ENCODE measurements at regions not wholly inside any gene's neighbourhood (a gene's known extent, or its start where the extent isn't known, plus 50 kb on each side); places are given as distances from the start of the nearest gene placed in this dataset.
A peak's percentile ranks its signal among the peaks of the same experiment; 100 is the strongest.

- Histone ChIP-seq H3K4me2 (ENCODE audit: extremely low read depth, insufficient read depth, low read length) (no peak overlapping the region), H3K4me3 (replicated peaks in 1 of 4; ENCODE audit: control extremely low read depth in 1 of 4, insufficient read depth in 1 of 4, low read depth in 3 of 4, low read length in 4 of 4) (no peak overlapping the region), H3K27ac (ENCODE audit: insufficient read depth, low read length) (no peak overlapping the region), H3K27me3 (ENCODE audit: control insufficient read depth, insufficient read depth, low read length) (no peaks in the 10 kb centered on the region), H4K20me1 (ENCODE audit: control insufficient read depth, extremely low read depth, insufficient read depth, low read length) (no peaks in the 10 kb centered on the region), H3K36me3 (ENCODE audit: control insufficient read depth, insufficient read depth, low read length) (no peaks in the 10 kb centered on the region), H3K9me3 (ENCODE audit: control insufficient read depth, insufficient read depth, low read depth, low read length) (no peaks in the 10 kb centered on the region), H3K4me1 (ENCODE audit: control insufficient read depth, extremely low read depth, insufficient read depth, low read length) (peaks cover 7% of the 10 kb centered on the region), H3K79me2 (ENCODE audit: control insufficient read depth, insufficient read depth, low read length) (no peaks in the 10 kb centered on the region), H3K9ac (ENCODE audit: insufficient read depth, low read length) (no peak overlapping the region), H2AFZ (ENCODE audit: low read length) (no peak overlapping the region)
- TF ChIP-seq, protein P1, sequence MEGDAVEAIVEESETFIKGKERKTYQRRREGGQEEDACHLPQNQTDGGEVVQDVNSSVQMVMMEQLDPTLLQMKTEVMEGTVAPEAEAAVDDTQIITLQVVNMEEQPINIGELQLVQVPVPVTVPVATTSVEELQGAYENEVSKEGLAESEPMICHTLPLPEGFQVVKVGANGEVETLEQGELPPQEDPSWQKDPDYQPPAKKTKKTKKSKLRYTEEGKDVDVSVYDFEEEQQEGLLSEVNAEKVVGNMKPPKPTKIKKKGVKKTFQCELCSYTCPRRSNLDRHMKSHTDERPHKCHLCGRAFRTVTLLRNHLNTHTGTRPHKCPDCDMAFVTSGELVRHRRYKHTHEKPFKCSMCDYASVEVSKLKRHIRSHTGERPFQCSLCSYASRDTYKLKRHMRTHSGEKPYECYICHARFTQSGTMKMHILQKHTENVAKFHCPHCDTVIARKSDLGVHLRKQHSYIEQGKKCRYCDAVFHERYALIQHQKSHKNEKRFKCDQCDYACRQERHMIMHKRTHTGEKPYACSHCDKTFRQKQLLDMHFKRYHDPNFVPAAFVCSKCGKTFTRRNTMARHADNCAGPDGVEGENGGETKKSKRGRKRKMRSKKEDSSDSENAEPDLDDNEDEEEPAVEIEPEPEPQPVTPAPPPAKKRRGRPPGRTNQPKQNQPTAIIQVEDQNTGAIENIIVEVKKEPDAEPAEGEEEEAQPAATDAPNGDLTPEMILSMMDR (conservative IDR thresholded peaks at IDR 0.05 in 1 of 2, IDR thresholded peaks at IDR 0.05 in 1 of 2; ENCODE audit: low read depth in 1 of 2, low read length in 2 of 2), result no peak
- no peak for TF ChIP-seq EZH2 (IDR thresholded peaks at IDR 0.05; ENCODE audit: low read length, missing control alignments)
- no peak for DNase-seq (ENCODE audit: low read depth in 2 of 2)
Measured at GRCh38 chr3:159757341-159758060, 231.1 kb upstream of the IL12A start.

DNA sequence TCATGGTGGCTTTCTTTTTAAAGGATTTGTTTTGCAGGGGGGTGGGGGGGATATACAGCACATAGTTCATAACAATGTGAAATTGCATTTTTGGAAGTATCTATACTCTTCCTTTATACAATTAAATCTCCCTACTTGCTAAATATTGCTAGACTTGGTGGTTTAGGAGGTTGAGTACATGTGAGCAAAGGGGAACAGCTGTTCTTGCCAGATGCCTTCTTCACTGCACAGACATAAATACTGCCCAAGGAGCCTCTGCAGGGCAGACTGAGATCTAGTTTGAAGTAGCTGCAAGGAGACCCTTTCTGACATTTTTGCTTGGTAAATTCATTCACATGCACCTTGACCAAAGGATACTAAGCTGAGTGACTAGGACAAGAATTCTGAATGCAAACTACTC is 228.6 kb upstream of the IL12A start:
- H3K4me1 ChIP-seq (ENCODE audit: control insufficient read depth, extremely low read depth, insufficient read depth, low read length), result peaks cover 14% of the 10 kb centered on the region
- no peak overlapping the region for H3K4me2 ChIP-seq (ENCODE audit: extremely low read depth, insufficient read depth, low read length)
- no peaks in the 10 kb centered on the region for H3K79me2 ChIP-seq (ENCODE audit: control insufficient read depth, insufficient read depth, low read length)
- TF ChIP-seq, protein P1 (conservative IDR thresholded peaks at IDR 0.05 in 1 of 2, IDR thresholded peaks at IDR 0.05 in 1 of 2; ENCODE audit: low read depth in 1 of 2, low read length in 2 of 2), result no peak
- no peak for TF ChIP-seq EZH2 (IDR thresholded peaks at IDR 0.05; ENCODE audit: low read length, missing control alignments)
- H3K9ac ChIP-seq (ENCODE audit: insufficient read depth, low read length), result no peak overlapping the region
- no peak for DNase-seq (ENCODE audit: low read depth in 2 of 2)
- no peaks in the 10 kb centered on the region for H4K20me1 ChIP-seq (ENCODE audit: control insufficient read depth, extremely low read depth, insufficient read depth, low read length)
- no peak overlapping the region for H3K4me3 ChIP-seq (replicated peaks in 1 of 4; ENCODE audit: control extremely low read depth in 1 of 4, insufficient read depth in 1 of 4, low read depth in 3 of 4, low read length in 4 of 4)
- no peak overlapping the region for H2AFZ ChIP-seq (ENCODE audit: low read length)
- H3K27ac ChIP-seq (ENCODE audit: insufficient read depth, low read length), result no peak overlapping the region
- H3K27me3 ChIP-seq (ENCODE audit: control insufficient read depth, insufficient read depth, low read length), result no peaks in the 10 kb centered on the region
- no peaks in the 10 kb centered on the region for H3K9me3 ChIP-seq (ENCODE audit: control insufficient read depth, insufficient read depth, low read depth, low read length)
- H3K36me3 ChIP-seq (ENCODE audit: control insufficient read depth, insufficient read depth, low read length), result no peaks in the 10 kb centered on the region

- TF ChIP-seq, protein P1 (conservative IDR thresholded peaks at IDR 0.05 in 1 of 2, IDR thresholded peaks at IDR 0.05 in 1 of 2; ENCODE audit: low read depth in 1 of 2, low read length in 2 of 2), result no peak
- TF ChIP-seq EZH2 (IDR thresholded peaks at IDR 0.05; ENCODE audit: low read length, missing control alignments), result no peak
- no peaks in the 10 kb centered on the region for H3K27me3 ChIP-seq (ENCODE audit: control insufficient read depth, insufficient read depth, low read length)
- no peak overlapping the region for H3K9ac ChIP-seq (ENCODE audit: insufficient read depth, low read length)
- DNase-seq (ENCODE audit: low read depth in 2 of 2), result peak; percentile 48 to 60
- no peak overlapping the region for H2AFZ ChIP-seq (ENCODE audit: low read length)
- peak overlapping the region; percentile 6 for H3K4me2 ChIP-seq (ENCODE audit: extremely low read depth, insufficient read depth, low read length)
- no peaks in the 10 kb centered on the region for H3K9me3 ChIP-seq (ENCODE audit: control insufficient read depth, insufficient read depth, low read depth, low read length)
- H3K4me1 ChIP-seq (ENCODE audit: control insufficient read depth, extremely low read depth, insufficient read depth, low read length), result peaks cover 14% of the 10 kb centered on the region
- H3K4me3 ChIP-seq (replicated peaks in 1 of 4; ENCODE audit: control extremely low read depth in 1 of 4, insufficient read depth in 1 of 4, low read depth in 3 of 4, low read length in 4 of 4), result no peak overlapping the region
- no peak overlapping the region for H3K27ac ChIP-seq (ENCODE audit: insufficient read depth, low read length)
- no peaks in the 10 kb centered on the region for H4K20me1 ChIP-seq (ENCODE audit: control insufficient read depth, extremely low read depth, insufficient read depth, low read length)
- H3K36me3 ChIP-seq (ENCODE audit: control insufficient read depth, insufficient read depth, low read length), result no peaks in the 10 kb centered on the region
- peaks cover 6% of the 10 kb centered on the region for H3K79me2 ChIP-seq (ENCODE audit: control insufficient read depth, insufficient read depth, low read length)
Measured at GRCh38 chr3:159761369-159761768, 227.3 kb upstream of the IL12A start.
